ENCODE measurements at regions not wholly inside any gene's neighbourhood (a gene's known extent, or its start where the extent isn't known, plus 50 kb on each side); places are given as distances from the start of the nearest gene placed in this dataset.

DNA sequence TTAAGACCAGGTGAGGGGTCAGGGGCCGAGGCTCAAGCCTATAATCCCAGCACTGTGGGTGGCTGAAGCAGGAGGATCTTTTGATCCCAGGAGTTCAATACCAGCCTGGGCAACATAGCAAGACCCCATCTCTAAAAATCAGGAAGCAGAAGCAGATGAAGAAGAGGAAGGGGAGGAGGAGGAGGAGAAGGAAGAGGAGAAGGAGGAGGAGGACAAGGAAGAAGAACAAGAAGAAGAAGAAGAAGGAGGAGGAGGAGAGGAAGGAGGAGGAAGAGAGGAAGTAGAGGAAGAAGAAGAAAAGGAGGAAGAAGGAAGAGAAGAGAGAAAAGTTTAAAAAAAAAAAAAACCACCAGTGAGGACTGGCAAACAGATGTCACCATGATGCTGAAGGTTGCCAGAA is 92.0 kb upstream of the TMEM26 start:
- DNase-seq, result no peak

DNA sequence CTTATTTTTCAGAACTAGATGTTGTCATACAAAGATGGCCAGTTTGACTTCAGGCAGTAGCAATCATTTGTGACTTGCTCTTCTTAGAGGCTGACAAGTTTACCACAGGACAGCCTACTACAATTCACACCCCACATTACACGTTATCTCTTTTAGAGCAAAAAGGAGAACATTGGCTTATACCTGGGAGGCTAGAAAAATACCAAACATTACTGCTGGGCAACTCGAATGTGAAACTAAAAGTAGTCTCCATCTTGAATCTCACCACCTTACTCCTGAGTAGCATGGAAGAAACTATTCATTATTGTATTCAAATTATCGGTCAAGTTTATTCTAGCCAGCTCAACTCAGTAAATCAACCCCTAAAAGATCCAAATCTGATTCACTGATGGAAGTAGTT is 90.7 kb upstream of the TMEM26 start:
- DNase-seq, result no peak

DNA sequence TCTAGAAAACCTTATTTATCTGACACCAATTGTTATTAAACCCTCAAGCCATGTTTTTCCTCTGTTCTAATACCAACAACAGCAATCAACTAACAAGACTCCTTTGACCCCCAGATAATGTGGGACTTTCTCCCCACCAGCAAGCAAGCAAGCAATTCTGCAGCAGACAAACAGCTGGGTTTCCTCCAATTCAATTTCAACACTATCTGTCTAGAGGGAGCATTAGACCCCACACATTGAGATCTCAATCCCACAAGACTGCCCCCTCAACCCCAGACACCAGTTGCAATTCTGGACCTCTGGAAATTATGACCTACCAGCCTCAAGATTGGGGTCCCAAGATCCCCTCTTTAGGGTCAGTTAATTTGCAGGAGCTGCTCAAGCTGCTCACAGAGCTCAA is 89.4 kb upstream of the TMEM26 start:
- no peak for DNase-seq

DNA sequence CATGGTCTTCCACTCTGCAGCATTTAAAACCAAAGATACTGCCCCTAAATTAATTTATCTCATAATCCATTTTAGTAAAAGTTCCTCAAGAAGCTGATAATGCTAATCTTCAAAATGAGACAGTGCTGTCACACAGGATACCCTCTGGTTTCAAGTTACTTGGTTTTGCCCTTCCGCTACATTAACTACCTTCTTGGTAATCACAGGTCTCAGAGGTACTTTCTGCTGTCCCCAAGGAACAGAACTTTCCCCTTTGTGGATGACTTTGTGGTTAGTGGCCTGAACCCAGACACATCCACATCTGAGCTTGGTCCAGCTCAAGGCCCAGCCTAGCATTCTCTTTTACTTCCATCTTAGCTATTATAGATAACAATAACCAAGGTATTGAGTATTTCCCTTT is 88.8 kb upstream of the TMEM26 start:
- DNase-seq, result no peak

DNA sequence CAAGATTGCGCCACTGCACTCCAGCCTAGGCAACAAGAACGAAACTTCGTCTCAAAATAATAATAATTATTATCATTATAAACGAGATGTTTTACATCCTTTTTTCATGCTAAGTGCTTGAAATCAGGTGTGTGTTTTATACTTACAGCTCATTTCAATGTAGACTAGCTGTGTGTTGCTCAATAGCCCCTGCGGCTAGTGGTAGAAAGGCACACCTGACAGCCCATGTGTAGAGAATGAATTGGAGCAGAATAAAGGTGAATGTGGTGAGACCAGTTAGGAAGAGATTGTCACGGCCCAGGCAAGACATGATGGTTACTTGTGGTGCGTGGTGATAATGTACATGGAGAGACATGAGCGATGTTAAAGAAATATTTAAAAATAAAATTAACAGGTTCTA is 86.7 kb upstream of the TMEM26 start:
- DNase-seq, result no peak

DNA sequence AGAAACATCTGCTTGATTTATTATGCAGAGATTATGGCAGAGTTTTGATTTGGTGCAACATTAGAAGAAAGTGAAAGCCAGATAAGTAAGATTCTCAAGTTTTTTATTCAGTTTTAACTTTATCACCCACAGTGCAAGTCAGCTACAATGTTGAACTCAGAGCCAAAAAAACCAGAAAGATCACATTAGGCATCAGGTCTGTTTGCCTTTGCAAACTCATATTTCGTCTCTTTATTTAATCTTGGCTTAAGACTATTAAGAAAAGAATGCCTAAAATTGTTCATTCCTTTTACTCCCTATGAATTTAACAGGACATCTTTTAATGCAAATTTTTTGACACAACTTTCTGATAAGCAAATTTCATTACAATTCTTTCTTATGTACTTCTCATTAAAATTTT is 76.0 kb upstream of the TMEM26 start:
- DNase-seq, result no peak

DNA sequence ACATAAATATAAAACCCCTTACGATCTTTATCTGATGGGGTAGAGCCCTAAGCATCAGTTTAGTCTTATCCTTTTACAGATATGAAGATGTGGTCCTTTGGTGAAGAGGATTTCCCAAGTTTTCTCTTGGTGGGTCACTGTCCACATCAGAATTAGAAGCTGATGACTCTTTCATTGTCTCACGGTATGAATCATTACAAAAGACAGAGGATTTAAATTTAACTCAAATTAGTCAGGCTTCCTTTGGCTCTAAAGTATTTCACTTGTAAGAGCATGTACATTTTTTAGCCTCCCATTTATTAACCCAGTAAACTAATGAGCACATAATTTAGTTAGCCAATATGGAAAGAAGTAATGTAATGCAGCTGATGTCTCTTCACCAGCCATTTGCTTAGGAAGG is 49.9 kb upstream of the TMEM26 start:
- no peak for DNase-seq

Data from NCI-H146 (cell line).